ENCODE measurements at regions not wholly inside any gene's neighbourhood (a gene's known extent, or its start where the extent isn't known, plus 50 kb on each side); places are given as distances from the start of the nearest gene placed in this dataset.

DNA sequence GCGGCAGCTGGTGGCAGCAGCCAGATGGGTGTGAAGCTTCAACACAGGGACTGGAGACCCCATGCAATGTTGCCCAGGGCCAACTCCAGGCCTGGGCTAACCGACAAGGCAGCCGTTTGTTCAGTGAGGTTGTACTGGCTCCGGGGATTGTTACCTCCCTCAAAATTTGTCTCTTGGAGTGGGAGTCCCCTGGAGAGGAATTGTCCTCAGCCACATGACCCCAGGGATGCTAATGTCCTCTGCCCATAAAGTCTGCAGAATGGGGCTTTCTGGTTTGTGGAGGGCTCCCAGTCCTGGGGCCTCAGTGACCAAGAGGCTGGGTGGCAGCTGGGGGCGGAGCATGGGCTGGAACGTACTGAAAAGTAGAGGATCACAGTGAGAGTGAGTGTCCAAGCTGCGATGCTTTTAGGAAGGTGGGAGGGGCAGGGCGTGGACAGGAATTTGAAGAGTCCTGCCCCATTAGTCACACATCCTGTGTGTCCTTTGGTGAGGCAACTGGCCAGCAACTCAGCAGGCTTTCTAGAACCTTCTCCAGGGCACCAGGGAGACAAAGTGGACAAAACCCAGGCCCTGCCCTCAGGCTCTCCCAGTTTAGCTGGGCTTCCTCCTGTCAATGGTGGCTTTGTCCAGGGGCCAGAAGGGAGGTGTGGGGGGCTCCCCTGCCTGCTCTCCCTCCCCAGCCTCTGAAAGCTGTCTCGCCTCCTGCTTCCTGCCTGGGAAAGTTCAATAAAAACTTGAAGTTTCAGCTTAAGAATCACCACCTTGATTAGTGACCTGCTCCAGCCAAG, 114.0 kb downstream of the NSG2 start:
- no peak overlapping the region for H3K27ac ChIP-seq
- H3K4me3 ChIP-seq: no peak overlapping the region
- TF ChIP-seq, protein P1, sequence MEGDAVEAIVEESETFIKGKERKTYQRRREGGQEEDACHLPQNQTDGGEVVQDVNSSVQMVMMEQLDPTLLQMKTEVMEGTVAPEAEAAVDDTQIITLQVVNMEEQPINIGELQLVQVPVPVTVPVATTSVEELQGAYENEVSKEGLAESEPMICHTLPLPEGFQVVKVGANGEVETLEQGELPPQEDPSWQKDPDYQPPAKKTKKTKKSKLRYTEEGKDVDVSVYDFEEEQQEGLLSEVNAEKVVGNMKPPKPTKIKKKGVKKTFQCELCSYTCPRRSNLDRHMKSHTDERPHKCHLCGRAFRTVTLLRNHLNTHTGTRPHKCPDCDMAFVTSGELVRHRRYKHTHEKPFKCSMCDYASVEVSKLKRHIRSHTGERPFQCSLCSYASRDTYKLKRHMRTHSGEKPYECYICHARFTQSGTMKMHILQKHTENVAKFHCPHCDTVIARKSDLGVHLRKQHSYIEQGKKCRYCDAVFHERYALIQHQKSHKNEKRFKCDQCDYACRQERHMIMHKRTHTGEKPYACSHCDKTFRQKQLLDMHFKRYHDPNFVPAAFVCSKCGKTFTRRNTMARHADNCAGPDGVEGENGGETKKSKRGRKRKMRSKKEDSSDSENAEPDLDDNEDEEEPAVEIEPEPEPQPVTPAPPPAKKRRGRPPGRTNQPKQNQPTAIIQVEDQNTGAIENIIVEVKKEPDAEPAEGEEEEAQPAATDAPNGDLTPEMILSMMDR (IDR thresholded peaks at IDR 0.05): no peak
- no peaks in the 10 kb centered on the region for H3K4me1 ChIP-seq
- peaks cover 0 to 9% of the 10 kb centered on the region in 2 donors for H3K9me3 ChIP-seq
- DNase-seq (ENCODE audit: low spot score): no peak
- no peaks in the 10 kb centered on the region for H3K27me3 ChIP-seq
- H3K36me3 ChIP-seq: no peaks in the 10 kb centered on the region

- Histone ChIP-seq H3K36me3 (no peaks in the 10 kb centered on the region), H3K27me3 (no peaks in the 10 kb centered on the region), H3K4me1 (no peaks in the 10 kb centered on the region), H3K27ac (no peak overlapping the region), H3K9me3 (peaks cover 0 to 4% of the 10 kb centered on the region in 2 donors), H3K4me3 (no peak overlapping the region)
- TF ChIP-seq, protein P1 (IDR thresholded peaks at IDR 0.05): no peak
- no peak for DNase-seq (ENCODE audit: low spot score)
Observed at GRCh38 chr5:174165406-174165805, 119.9 kb downstream of the NSG2 start.

DNA sequence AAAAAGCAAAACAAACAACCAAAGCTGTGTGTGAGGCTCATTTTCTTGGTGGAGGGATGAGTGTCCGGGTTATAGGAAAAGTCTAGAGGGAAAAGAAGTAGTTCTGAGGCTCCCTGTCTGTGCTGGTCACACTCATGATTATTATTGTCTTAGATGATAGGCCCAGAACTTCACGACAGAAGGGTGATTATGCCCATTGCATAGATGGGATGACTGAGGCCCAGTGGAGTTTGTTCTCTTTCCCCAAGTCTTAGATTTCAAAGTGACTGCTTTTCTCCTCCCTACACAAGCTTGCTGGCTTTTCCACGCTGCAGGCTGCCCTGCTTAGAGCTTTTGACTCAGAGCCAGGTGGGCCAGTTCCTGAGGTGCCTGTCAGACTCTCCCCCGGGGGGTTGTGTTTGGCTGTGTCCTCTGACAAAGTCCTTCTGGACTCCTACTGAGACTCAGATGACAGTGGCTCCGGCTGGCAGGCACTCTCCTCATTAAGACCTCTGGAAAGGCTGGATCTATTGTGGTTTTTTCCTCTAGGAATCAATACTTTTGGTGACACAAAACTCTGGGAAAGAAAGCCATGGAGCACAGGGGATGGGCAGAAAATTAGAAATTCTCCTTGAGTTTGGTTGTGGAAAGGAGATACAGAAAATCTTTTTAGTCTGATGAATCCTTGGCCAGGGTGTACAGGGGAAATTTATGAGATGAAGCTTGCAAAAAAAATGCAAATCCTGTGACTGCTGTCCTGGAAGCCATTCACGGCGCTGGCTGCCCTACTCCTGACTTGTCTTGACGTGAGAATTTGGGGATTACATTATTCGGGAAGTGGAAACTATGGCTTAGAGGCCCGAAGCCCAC, 120.9 kb downstream of the NSG2 start:
- TF ChIP-seq, protein P1 (IDR thresholded peaks at IDR 0.05): no peak
- Histone ChIP-seq H3K27ac (no peak overlapping the region), H3K27me3 (no peaks in the 10 kb centered on the region), H3K4me1 (no peaks in the 10 kb centered on the region), H3K9me3 (peaks cover 0 to 4% of the 10 kb centered on the region in 2 donors), H3K36me3 (no peaks in the 10 kb centered on the region), H3K4me3 (no peak overlapping the region)
- no peak for DNase-seq (ENCODE audit: low spot score)

DNA sequence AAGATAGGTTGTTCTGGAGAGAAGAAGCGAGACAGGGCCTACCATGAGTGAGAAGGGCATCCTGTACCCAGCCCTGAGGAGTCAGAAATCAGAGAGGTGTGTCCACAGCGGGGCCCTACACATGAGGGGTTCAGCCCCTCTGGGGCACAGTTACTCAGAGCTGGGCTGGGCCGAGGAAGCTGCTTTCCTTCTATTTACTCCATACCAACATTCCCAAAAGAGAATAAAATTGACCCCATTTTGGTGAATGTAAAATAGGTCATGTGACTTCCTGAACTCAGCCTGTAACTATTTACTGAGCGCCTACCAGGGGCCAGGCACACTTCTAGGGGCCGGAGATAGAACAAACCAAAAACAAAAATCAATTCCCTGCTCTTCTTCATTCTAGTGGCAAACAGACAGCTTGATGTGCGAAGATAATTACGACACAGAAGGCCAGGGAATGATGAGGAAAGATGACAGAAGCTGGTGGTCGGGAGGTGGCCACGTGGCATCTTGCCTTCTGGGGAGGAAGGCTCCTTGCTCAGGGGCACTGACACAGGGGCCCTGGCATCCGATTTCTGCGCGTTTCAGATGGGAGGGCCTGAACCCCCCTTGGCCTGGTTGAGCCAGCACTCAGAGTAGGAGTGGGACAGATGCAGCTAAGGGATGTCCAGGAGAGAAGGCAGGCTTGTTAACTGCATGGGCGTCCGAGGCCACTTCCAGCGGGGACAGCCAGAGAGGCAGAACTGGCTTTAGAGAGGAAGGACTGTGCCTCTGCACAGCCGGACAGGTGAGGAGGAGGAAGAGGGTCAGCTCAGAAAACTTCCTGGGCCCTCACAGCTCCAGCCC, 121.8 kb downstream of the NSG2 start:
- TF ChIP-seq, protein P1 (IDR thresholded peaks at IDR 0.05): no peak
- Histone ChIP-seq H3K9me3 (peaks cover 0 to 4% of the 10 kb centered on the region in 2 donors), H3K4me1 (no peaks in the 10 kb centered on the region), H3K27me3 (no peaks in the 10 kb centered on the region), H3K4me3 (no peak overlapping the region), H3K27ac (no peak overlapping the region), H3K36me3 (no peaks in the 10 kb centered on the region)
- no peak for DNase-seq (ENCODE audit: low spot score)

DNA sequence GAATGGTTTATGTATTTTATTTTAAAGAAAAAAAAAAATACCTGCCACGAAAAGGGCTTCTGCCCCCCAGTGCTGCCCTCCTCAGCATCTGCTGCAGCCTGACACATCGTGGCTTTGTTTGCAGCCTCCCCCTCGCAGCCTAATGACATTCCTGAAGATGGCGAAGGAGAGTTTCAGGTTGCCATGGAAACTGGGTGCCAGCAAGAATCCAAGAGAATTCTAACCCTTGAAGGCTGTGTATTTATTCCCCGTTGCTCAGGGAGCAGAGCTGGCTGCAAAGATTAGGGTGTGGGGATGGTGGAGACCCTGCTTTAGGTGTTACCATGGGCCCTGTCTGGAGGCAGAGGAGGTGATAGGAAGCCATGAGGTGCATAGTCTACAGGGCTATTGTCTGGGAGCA, 126.6 kb downstream of the NSG2 start:
- Histone ChIP-seq H3K9me3 (peaks cover 0 to 4% of the 10 kb centered on the region in 2 donors), H3K27ac (no peak overlapping the region), H3K4me3 (no peak overlapping the region), H3K36me3 (no peaks in the 10 kb centered on the region), H3K4me1 (no peaks in the 10 kb centered on the region), H3K27me3 (no peaks in the 10 kb centered on the region)
- DNase-seq (ENCODE audit: low spot score): no peak
- TF ChIP-seq, protein P1 (IDR thresholded peaks at IDR 0.05): no peak
